ENCODE measurements at regions not wholly inside any gene's neighbourhood (a gene's known extent, or its start where the extent isn't known, plus 50 kb on each side); places are given as distances from the start of the nearest gene placed in this dataset.

GRCh38 chr4:1500966-1501753 is 94.9 kb upstream of the NKX1-1 start:
- Mint-ChIP-seq H3K4me3 (ENCODE audit: unreplicated experiment) (no peak overlapping the region), H3K36me3 (ENCODE audit: unreplicated experiment) (no peaks in the 10 kb centered on the region)
- no peak for DNase-seq (ENCODE audit: extremely low spot score, unreplicated experiment)

GRCh38 chr4:1500231-1500965 is 94.2 kb upstream of the NKX1-1 start:
- H3K36me3 Mint-ChIP-seq (ENCODE audit: unreplicated experiment), result no peaks in the 10 kb centered on the region
- no peak for DNase-seq (ENCODE audit: extremely low spot score, unreplicated experiment)
- H3K9me3 Mint-ChIP-seq (ENCODE audit: unreplicated experiment), result no peaks in the 10 kb centered on the region
- no peak for TF ChIP-seq CTCF (IDR thresholded peaks at IDR 0.05)
- no peaks in the 10 kb centered on the region for H3K27me3 Mint-ChIP-seq (ENCODE audit: unreplicated experiment)
- no peaks in the 10 kb centered on the region for H3K4me1 Mint-ChIP-seq (ENCODE audit: unreplicated experiment)
- no peak overlapping the region for H3K4me3 Mint-ChIP-seq (ENCODE audit: unreplicated experiment)
- no peak overlapping the region for H3K27ac Mint-ChIP-seq (ENCODE audit: unreplicated experiment)

More at GRCh38 chr4:1500966-1501753, 94.9 kb upstream of the NKX1-1 start:
- Mint-ChIP-seq H3K27ac (ENCODE audit: unreplicated experiment) (no peak overlapping the region), H3K9me3 (ENCODE audit: unreplicated experiment) (no peaks in the 10 kb centered on the region), H3K4me1 (ENCODE audit: unreplicated experiment) (no peaks in the 10 kb centered on the region), H3K27me3 (ENCODE audit: unreplicated experiment) (no peaks in the 10 kb centered on the region)
- TF ChIP-seq CTCF (IDR thresholded peaks at IDR 0.05), result no peak

DNA sequence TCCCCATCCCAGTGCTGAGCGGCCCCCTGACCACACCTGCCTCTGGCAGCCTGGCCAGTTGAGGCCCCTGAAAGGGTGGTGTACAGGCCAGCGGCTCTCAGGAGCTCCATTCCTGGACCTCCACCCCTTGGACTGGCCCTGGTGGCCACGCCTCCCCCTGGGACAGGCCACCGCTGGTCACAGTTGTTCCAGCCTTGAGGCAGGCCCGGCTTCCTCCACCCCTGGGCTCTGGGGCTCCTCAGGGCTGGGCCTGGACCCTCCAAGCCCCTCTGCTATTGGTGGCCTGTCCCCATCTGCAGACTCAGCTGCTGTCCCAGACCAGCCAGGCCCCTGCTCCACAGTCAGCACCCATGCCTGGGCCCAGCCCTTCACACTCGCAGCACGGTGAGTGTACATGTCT is 93.2 kb upstream of the NKX1-1 start:
- no peak overlapping the region for H3K4me3 Mint-ChIP-seq (ENCODE audit: unreplicated experiment)
- H3K9me3 Mint-ChIP-seq (ENCODE audit: unreplicated experiment), result no peaks in the 10 kb centered on the region

DNA sequence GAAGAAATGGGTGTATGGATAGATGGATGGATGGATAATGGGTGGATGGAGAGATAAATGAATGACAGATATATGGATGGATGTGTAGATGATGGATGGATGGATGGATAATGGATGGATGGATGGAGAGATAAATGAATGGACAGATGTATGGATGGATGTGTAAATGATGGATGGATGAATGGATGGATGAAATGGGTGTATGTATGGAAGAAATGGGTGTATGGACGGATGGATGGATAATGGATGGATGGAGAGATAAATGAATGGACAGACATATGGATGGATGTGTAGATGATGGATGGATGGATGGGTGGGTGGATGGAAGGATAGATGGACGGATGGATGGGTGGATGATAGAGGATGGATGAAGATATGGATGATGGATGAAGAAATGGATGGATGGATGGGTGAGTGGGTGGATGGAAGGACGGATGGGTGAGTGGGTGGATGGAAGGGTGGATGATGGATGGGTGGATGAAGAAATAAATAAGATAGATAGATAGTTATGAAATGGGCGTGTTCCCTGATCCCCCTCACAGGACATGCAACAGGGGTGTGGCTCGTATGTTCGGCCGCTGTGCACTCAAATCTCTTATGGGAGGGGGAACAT is 91.1 kb upstream of the NKX1-1 start:
- Mint-ChIP-seq H3K4me1 (ENCODE audit: unreplicated experiment) (no peaks in the 10 kb centered on the region), H3K27me3 (ENCODE audit: unreplicated experiment) (no peaks in the 10 kb centered on the region), H3K4me3 (ENCODE audit: unreplicated experiment) (no peak overlapping the region), H3K36me3 (ENCODE audit: unreplicated experiment) (no peaks in the 10 kb centered on the region), H3K27ac (ENCODE audit: unreplicated experiment) (no peak overlapping the region), H3K9me3 (ENCODE audit: unreplicated experiment) (no peaks in the 10 kb centered on the region)
- no peak for DNase-seq (ENCODE audit: extremely low spot score, unreplicated experiment)
- TF ChIP-seq CTCF (IDR thresholded peaks at IDR 0.05), result no peak

More for the DNA sequence above, 93.2 kb upstream of the NKX1-1 start:
- Mint-ChIP-seq H3K36me3 (ENCODE audit: unreplicated experiment) (no peaks in the 10 kb centered on the region), H3K27ac (ENCODE audit: unreplicated experiment) (no peak overlapping the region), H3K4me1 (ENCODE audit: unreplicated experiment) (no peaks in the 10 kb centered on the region), H3K27me3 (ENCODE audit: unreplicated experiment) (no peaks in the 10 kb centered on the region)
- TF ChIP-seq CTCF (IDR thresholded peaks at IDR 0.05), result no peak
- no peak for DNase-seq (ENCODE audit: extremely low spot score, unreplicated experiment)

DNA sequence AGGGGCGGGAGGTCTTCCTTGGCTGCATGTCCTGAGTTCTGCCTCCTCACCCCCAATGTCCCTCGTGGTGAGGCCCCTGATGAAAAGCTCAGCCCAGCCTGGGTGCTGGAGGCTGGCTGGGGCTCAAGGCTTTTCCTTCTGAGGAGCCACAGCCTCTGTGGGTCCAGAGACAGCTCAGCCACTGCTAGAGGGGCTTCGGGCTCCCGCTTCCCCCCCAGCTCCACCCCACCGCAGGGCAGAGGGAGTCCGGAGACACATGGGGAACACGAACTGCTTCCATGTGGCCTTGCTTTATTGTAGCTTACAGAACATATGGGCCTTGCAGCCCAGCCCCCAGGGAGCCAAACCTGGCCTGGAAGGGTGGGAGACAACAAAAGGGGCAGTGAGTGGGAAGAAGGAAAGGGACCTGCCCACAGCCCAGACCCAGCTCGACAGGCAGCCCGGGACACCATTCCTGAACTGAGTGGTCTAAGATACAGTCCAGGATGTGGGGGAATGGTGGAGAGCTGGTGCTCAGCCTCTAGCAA is 89.9 kb upstream of the NKX1-1 start:
- TF ChIP-seq CTCF (IDR thresholded peaks at IDR 0.05), result no peak
- H3K9me3 Mint-ChIP-seq (ENCODE audit: unreplicated experiment), result no peaks in the 10 kb centered on the region
- no peaks in the 10 kb centered on the region for H3K4me1 Mint-ChIP-seq (ENCODE audit: unreplicated experiment)
- no peak overlapping the region for H3K27ac Mint-ChIP-seq (ENCODE audit: unreplicated experiment)
- H3K27me3 Mint-ChIP-seq (ENCODE audit: unreplicated experiment), result no peaks in the 10 kb centered on the region
- H3K4me3 Mint-ChIP-seq (ENCODE audit: unreplicated experiment), result no peak overlapping the region
- H3K36me3 Mint-ChIP-seq (ENCODE audit: unreplicated experiment), result no peaks in the 10 kb centered on the region
- no peak for DNase-seq (ENCODE audit: extremely low spot score, unreplicated experiment)
